GM18520 (cell line): ENCODE measurements at regions not wholly inside any gene's neighbourhood (a gene's known extent, or its start where the extent isn't known, plus 50 kb on each side); places are given as distances from the start of the nearest gene placed in this dataset.

Experiments
- ATAC-seq: cut with Tn5 transposase; IDR thresholded peaks from one replicate; pipeline ENCODE4 v1.9.1; 2021; ENCODE audit not compliant: unreplicated experiment

- no peak for ATAC-seq
Observed at GRCh38 chr9:90420768-90421513, 221.7 kb downstream of the DIRAS2 start.

GRCh38 chr9:90421786-90422185, 220.8 kb downstream of the DIRAS2 start:
- no peak for ATAC-seq

- no peak for ATAC-seq
Observed at GRCh38 chr9:90423661-90424193, 218.9 kb downstream of the DIRAS2 start.

- no peak for ATAC-seq
Observed at GRCh38 chr9:90428517-90428916, 214.1 kb downstream of the DIRAS2 start.

- no peak for ATAC-seq
Observed at GRCh38 chr9:90432951-90433350, 209.7 kb downstream of the DIRAS2 start.

GRCh38 chr9:90433398-90433941, 209.2 kb downstream of the DIRAS2 start:
- no peak for ATAC-seq

- ATAC-seq = no peak
Observed at GRCh38 chr9:90441814-90442213, 200.8 kb downstream of the DIRAS2 start.

GRCh38 chr9:90442723-90443122, 199.9 kb downstream of the DIRAS2 start:
- ATAC-seq = no peak

- no peak for ATAC-seq
Observed at GRCh38 chr9:90444609-90445204, 197.9 kb downstream of the DIRAS2 start.

GRCh38 chr9:90445391-90445790, 197.2 kb downstream of the DIRAS2 start:
- ATAC-seq = no peak

GRCh38 chr9:90446200-90446948, 196.2 kb downstream of the DIRAS2 start:
- ATAC-seq = no peak

GRCh38 chr9:90447773-90448172, 194.9 kb downstream of the DIRAS2 start:
- no peak for ATAC-seq

GRCh38 chr9:90449213-90449925, 193.3 kb downstream of the DIRAS2 start:
- ATAC-seq = no peak

GRCh38 chr9:90451804-90452203, 190.8 kb downstream of the DIRAS2 start:
- ATAC-seq = no peak

- no peak for ATAC-seq
Observed at GRCh38 chr9:90455316-90455715, 187.3 kb downstream of the DIRAS2 start.

- no peak for ATAC-seq
Observed at GRCh38 chr9:90457386-90458190, 185.0 kb downstream of the DIRAS2 start.

GRCh38 chr9:90458485-90458884, 184.1 kb downstream of the DIRAS2 start:
- ATAC-seq = no peak

GRCh38 chr9:90459321-90459720, 183.3 kb downstream of the DIRAS2 start:
- ATAC-seq = no peak

GRCh38 chr9:90460220-90460619, 182.4 kb downstream of the DIRAS2 start:
- ATAC-seq = no peak

- no peak for ATAC-seq
Observed at GRCh38 chr9:90464978-90465377, 177.6 kb downstream of the DIRAS2 start.
